Caco-2 (cell line): ENCODE measurements at regions not wholly inside any gene's neighbourhood (a gene's known extent, or its start where the extent isn't known, plus 50 kb on each side); places are given as distances from the start of the nearest gene placed in this dataset.

Experiments
- BruUV-seq: library from RNA; stranded (reverse); fragments of 400-500 nt; replicated peaks from 2 replicates; lab custom pipeline; 2021; lab: Mats Ljungman, UMichigan
- CTCF ChIA-PET: fragments of 300-600 bp; sonication (Branson Sonifier 250); formaldehyde crosslinking; loops from one replicate; lab custom pipeline; 2022; ENCODE audit warnings: antibody characterized with exemption; lab: Charles Lee
- POLR2A ChIA-PET: fragments of 300-600 bp; sonication (Branson Sonifier 250); formaldehyde crosslinking; loops from one replicate; lab custom pipeline; 2022; ENCODE audit warnings: antibody characterized with exemption; lab: Charles Lee
- DNase-seq, 2 experiments: peaks; one replicate each; pipeline versions ENCODE4 v3.0.0 to v3.0.0-alpha.2; 2020 to 2022
- H3K27me3 ChIP-seq: replicated peaks from 2 replicates; pipeline ENCODE4 v1.6.0; 2011; ENCODE audit warnings: low read length; ENCODE audit not compliant: control insufficient read depth, insufficient read depth
- H3K36me3 ChIP-seq: 2 replicates; pipeline ENCODE4 v1.5.1; 2011; ENCODE audit warnings: low read length; ENCODE audit not compliant: control insufficient read depth, insufficient read depth
- H3K4me1 ChIP-seq: fragments of 250-450 bp; sonication (Bioruptor Pico); 2 replicates; pipeline ENCODE4 v1.5.1; 2020; ENCODE audit warnings: mild to moderate bottlenecking
- H3K4me3 ChIP-seq: 2 replicates; pipeline ENCODE4 v1.5.1; 2011; ENCODE audit warnings: low read depth, mild to moderate bottlenecking, control low read depth, low read length
- H3K9me3 ChIP-seq: fragments of 250-450 bp; sonication (Bioruptor Pico); 2 replicates; pipeline ENCODE4 v1.5.1; 2020; ENCODE audit warnings: mild to moderate bottlenecking, moderate library complexity
- H3K27ac Mint-ChIP-seq: one replicate; pipeline ENCODE4 v1.8.0; 2022; ENCODE audit warnings: mixed read lengths; ENCODE audit not compliant: unreplicated experiment
- H3K27me3 Mint-ChIP-seq: one replicate; pipeline ENCODE4 v1.8.0; 2022; ENCODE audit warnings: mixed read lengths; ENCODE audit not compliant: insufficient read depth, unreplicated experiment
- H3K36me3 Mint-ChIP-seq: one replicate; pipeline ENCODE4 v1.8.0; 2022; ENCODE audit warnings: mild to moderate bottlenecking, mixed read lengths; ENCODE audit not compliant: insufficient read depth, unreplicated experiment
- H3K4me1 Mint-ChIP-seq: one replicate; pipeline ENCODE4 v1.8.0; 2022; ENCODE audit warnings: low read depth, mixed read lengths; ENCODE audit not compliant: unreplicated experiment
- H3K4me3 Mint-ChIP-seq: one replicate; pipeline ENCODE4 v1.8.0; 2022; ENCODE audit warnings: mild to moderate bottlenecking, moderate library complexity, mixed read lengths; ENCODE audit not compliant: unreplicated experiment
- H3K9me3 Mint-ChIP-seq: one replicate; pipeline ENCODE4 v1.8.0; 2022; ENCODE audit warnings: mixed read lengths; ENCODE audit not compliant: unreplicated experiment
- intact Hi-C: fragments of 100-400 bp; cut with micrococcal nuclease; formaldehyde crosslinking; loops from one replicate; pipeline ENCODE4 v1.10.0; 2022; ENCODE audit not compliant: unreplicated experiment
- TF ChIP-seq, protein P1 (sequence below), 2 experiments: fragments of 200-600 bp in 1 of 2; IDR thresholded peaks; 1 replicate in 1 of 2; 2 replicates in 1 of 2; pipeline versions ENCODE4 v1.5.1 to v1.8.0; 2011 to 2022; ENCODE audit warnings: antibody characterized with exemption in 1 of 2, control low read depth in 1 of 2, inconsistent platforms in 1 of 2, low read depth in 1 of 2, low read length in 1 of 2, mild to moderate bottlenecking in 1 of 2, moderate library complexity in 1 of 2; ENCODE audit not compliant: insufficient read depth in 1 of 2, severe bottlenecking in 1 of 2, unreplicated experiment in 1 of 2

- H3K36me3 Mint-ChIP-seq: no peaks in the 10 kb centered on the region
- Histone ChIP-seq H3K9me3 (no peaks in the 10 kb centered on the region), H3K4me3 (no peak overlapping the region), H3K36me3 (no peaks in the 10 kb centered on the region; the same call in 1 of the 2 replicates), H3K4me1 (no peaks in the 10 kb centered on the region), H3K27me3 (no peaks in the 10 kb centered on the region)
- POLR2A ChIA-PET: no interaction called here
- no peaks in the 10 kb centered on the region for H3K4me1 Mint-ChIP-seq
- H3K9me3 Mint-ChIP-seq: no peaks in the 10 kb centered on the region
- DNase-seq: no peak
- TF ChIP-seq, protein P1, sequence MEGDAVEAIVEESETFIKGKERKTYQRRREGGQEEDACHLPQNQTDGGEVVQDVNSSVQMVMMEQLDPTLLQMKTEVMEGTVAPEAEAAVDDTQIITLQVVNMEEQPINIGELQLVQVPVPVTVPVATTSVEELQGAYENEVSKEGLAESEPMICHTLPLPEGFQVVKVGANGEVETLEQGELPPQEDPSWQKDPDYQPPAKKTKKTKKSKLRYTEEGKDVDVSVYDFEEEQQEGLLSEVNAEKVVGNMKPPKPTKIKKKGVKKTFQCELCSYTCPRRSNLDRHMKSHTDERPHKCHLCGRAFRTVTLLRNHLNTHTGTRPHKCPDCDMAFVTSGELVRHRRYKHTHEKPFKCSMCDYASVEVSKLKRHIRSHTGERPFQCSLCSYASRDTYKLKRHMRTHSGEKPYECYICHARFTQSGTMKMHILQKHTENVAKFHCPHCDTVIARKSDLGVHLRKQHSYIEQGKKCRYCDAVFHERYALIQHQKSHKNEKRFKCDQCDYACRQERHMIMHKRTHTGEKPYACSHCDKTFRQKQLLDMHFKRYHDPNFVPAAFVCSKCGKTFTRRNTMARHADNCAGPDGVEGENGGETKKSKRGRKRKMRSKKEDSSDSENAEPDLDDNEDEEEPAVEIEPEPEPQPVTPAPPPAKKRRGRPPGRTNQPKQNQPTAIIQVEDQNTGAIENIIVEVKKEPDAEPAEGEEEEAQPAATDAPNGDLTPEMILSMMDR (IDR thresholded peaks at IDR 0.05; ENCODE audit: insufficient read depth in 1 of 2, low read depth in 1 of 2, low read length in 1 of 2, severe bottlenecking in 1 of 2, unreplicated experiment in 1 of 2): no peak
- no peak overlapping the region for H3K4me3 Mint-ChIP-seq
- CTCF ChIA-PET: interaction anchor here (1.2 kb wide), 1 partner anchor 102 kb away, joined by 4 read pairs; no protein-coding TSS in a partner anchor
- no peaks in the 10 kb centered on the region for H3K27me3 Mint-ChIP-seq
- no peak overlapping the region for H3K27ac Mint-ChIP-seq
- no TSS peak for BruUV-seq
- intact Hi-C loops: no loop called here
Observed at GRCh38 chr10:94178475-94179253, 184.1 kb downstream of the NOC3L start.

DNA sequence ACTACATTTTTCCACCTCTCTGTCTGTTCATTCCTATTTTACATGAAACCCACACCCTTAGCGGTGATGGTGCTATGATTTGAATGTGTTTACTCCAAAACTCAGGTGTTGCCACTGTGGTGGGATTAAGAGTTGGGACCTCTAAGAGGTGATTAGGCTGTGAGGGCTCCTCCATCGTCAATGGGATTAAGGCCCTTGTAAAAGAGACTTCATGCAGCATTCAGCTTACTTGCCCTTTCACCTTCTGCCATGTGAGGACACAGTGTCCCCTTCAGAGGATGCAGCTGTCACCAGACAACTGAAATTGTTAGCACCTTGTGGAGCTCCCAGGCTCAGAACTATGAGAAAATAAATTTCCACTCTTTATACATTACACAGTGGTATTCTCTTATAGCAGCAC, 182.2 kb downstream of the NOC3L start:
- Mint-ChIP-seq H3K9me3 (no peaks in the 10 kb centered on the region), H3K27me3 (no peaks in the 10 kb centered on the region), H3K4me1 (no peaks in the 10 kb centered on the region), H3K4me3 (no peak overlapping the region), H3K27ac (no peak overlapping the region), H3K36me3 (no peaks in the 10 kb centered on the region)
- Histone ChIP-seq H3K27me3 (no peaks in the 10 kb centered on the region), H3K36me3 (no peaks in the 10 kb centered on the region; the same call in 1 of the 2 replicates), H3K4me1 (no peaks in the 10 kb centered on the region), H3K9me3 (no peaks in the 10 kb centered on the region), H3K4me3 (no peak overlapping the region)
- BruUV-seq: no TSS peak
- no peak for DNase-seq
- ChIA-PET CTCF (no interaction called here), POLR2A (no interaction called here)
- intact Hi-C loops: no loop called here
- TF ChIP-seq, protein P1 (IDR thresholded peaks at IDR 0.05; ENCODE audit: insufficient read depth in 1 of 2, low read depth in 1 of 2, low read length in 1 of 2, severe bottlenecking in 1 of 2, unreplicated experiment in 1 of 2): no peak

DNA sequence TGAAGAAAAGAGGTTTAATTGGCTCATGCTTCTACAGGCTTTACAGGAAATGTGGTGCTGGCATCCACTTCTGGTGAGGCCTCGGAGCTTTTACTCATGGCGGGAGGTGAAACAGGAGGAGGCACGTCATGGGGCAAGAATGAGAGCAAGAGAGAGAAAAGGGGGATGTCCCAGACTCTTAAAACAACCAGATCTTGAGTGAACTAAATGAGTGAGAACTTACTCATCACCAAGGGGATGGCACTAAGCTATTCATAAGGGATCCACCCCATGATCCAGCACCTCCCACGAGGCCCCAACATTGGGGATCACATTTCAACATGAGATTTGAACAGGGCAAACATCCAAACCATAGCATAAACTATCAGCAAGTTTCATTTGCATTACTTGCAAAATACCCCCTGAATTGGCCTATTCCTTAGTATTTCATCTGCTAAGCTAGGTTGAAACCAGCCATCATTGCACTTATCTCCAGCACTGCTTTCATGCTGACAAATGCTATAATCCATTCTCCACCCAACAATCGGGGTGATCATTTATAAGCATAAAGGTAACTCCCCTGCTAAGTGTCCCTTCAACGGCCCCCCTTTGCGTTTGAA, 179.0 kb downstream of the NOC3L start:
- no TSS peak for BruUV-seq
- intact Hi-C loops: no loop called here
- Histone ChIP-seq H3K36me3 (no peaks in the 10 kb centered on the region), H3K27me3 (no peaks in the 10 kb centered on the region), H3K9me3 (no peaks in the 10 kb centered on the region), H3K4me1 (no peaks in the 10 kb centered on the region), H3K4me3 (no peak overlapping the region)
- ChIA-PET CTCF (no interaction called here), POLR2A (no interaction called here)
- no peaks in the 10 kb centered on the region for H3K4me1 Mint-ChIP-seq
- no peaks in the 10 kb centered on the region for H3K9me3 Mint-ChIP-seq
- DNase-seq: no peak
- H3K27ac Mint-ChIP-seq: no peak overlapping the region
- H3K27me3 Mint-ChIP-seq: no peaks in the 10 kb centered on the region
- TF ChIP-seq, protein P1 (IDR thresholded peaks at IDR 0.05; ENCODE audit: insufficient read depth in 1 of 2, low read depth in 1 of 2, low read length in 1 of 2, severe bottlenecking in 1 of 2, unreplicated experiment in 1 of 2): no peak
- no peaks in the 10 kb centered on the region for H3K36me3 Mint-ChIP-seq
- no peak overlapping the region for H3K4me3 Mint-ChIP-seq
